Endometrial microvascular endothelial cells (primary cell): ENCODE measurements at regions not wholly inside any gene's neighbourhood (a gene's known extent, or its start where the extent isn't known, plus 50 kb on each side); places are given as distances from the start of the nearest gene placed in this dataset.

Experiments
- in situ Hi-C: cut with HindIII; loops from 2 replicates; pipeline ENCODE4 v1.10.0; 2017; ENCODE audit warnings: low sequenced_read_pairs, low pct_unique_long_range_greater_than_20kb; ENCODE audit errors: inconsistent ontology term

DNA sequence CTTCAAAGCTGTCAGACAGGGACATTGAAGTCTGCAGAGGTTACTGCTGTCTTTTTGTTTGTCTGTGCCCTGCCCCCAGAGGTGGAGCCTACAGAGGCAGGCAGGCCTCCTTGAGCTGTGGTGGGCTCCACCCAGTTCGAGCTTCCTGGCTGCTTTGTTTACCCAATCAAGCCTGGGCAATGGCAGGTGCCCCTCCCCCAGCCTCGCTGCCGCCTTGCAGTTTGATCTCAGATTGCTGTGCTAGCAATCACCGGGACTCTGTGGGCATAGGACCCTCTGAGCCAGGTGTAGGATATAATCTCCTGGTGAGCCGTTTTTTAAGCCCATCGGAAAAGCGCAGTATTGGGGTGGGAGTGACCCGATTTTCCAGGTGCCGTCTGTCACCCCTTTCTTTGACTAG is 586.8 kb downstream of the ARL4A start:
- in situ Hi-C loops: loop anchor here (25.0 kb wide), 1 partner anchor 587 kb away; the partner anchor contains the start of gene ARL4A

DNA sequence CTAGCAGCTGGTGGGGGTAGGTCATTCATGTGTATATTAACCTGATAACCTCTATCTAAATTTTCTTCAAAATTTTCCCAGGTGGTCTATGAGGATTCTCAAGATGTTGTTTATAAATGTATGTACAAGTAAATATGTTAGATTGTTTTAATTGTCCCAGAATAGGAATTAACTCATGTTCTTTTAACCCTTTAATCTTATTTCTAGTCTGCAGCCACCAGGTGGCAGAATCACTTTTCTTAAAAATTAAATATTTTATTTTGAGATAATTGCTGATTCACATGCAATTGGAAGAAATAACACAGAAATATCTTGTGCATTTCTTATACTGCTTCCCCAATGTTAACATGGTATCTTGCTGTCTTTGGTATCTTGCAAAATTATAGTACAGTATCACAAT is 589.5 kb downstream of the ARL4A start:
- in situ Hi-C loops: no loop called here

GRCh38 chr7:13278020-13278419 is 590.6 kb downstream of the ARL4A start:
- in situ Hi-C loops: no loop called here

DNA sequence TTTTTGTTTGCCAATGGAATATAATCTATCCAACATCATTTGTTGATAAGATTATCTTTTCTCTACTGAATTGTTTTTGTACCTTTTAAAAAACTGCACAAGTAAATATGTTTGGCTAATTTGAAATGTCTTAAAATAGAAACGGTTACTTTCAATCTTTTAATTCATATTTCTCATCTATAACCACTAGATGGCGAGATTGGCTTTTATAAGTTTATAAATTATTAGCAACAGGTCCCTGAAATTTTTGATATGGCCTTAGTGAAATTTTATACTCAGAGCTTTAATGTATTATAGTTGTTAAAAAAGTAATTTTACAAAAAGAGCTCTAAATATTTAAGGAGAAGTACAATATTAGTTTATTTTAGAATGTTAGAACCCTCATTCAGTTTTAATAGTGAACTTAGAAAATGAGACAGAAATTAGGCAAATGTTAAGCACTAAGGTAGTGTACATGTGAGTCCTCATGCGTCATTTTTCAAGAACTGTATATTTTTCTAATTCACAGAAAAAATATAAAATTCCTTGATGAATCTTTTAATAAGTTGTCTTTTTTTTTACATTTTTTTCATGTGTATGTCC is 592.5 kb downstream of the ARL4A start:
- in situ Hi-C loops: no loop called here

GRCh38 chr7:13282377-13282980 is 595.0 kb downstream of the ARL4A start:
- in situ Hi-C loops: no loop called here

- in situ Hi-C loops: no loop called here
Observed at GRCh38 chr7:13286916-13287315, 599.5 kb downstream of the ARL4A start.

DNA sequence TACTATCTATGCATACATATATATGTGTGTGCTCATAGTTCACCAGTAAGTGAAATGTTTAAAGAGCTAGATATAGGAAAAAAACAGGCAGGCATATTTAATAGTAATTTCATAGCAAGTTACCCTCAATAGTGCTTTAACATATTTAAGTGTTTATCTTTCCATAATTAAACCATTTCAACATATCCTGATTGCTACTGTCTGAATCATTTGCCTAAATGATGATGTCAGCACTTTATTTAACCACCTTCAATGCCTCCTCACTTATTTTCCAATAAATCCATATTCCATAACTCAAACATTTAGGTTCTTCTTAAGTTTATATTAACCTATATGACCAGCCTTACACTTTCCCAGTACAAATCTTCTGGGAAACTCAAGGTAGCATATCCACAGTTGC is 601.1 kb downstream of the ARL4A start:
- in situ Hi-C loops: no loop called here

DNA sequence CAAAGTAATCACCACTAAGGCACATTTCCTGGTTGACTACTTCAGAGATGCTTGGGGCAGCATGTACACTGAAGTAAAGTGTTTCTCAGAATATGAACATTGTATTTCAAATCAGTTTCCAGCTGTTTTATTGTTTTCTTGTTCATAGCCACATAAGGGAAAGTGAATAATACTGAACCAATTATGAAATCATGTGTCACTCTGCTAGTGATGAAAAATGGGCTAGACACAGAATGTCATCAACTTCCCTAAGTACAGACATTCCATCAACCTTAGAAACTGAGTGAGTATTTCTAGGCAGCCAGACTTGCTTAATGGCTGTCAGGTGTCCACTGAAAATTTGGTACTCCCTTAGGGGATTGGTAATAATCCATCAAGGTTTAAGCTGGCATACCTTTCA is 603.5 kb downstream of the ARL4A start:
- in situ Hi-C loops: no loop called here

DNA sequence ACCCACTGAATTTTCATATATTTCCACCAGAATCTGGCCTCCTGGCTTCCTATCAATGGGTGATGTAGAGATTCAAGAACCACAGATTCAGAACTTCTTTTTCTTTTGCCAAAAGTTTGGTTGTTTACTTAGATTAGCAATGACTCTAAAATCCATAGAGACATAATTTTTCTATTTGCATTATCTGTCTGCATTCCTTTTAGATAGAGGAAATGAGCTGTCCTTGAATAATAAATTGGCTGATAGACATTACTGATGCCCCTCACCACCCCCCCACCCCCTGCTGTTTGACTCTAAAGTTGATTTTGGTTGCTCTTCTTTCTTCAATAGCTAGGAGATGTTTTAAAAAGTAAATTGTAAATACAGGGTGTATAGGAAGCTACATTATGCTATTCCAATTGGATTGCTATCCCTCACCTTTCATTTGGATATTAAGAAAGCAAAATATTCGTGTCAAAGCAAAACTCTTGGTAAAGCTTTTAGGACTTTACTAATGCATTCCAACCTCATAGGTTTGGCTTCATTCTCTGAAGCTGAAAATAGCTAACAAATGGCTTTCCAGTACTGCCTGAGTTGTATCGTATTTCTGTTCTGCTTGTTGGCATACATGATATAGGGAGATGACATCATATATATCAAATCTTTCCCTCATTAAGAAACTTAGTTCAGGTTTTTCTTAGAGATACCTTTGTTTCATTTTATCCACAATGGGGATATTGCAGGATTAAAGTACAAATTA is 606.0 kb downstream of the ARL4A start:
- in situ Hi-C loops: no loop called here

GRCh38 chr7:13307040-13307439 is 619.6 kb downstream of the ARL4A start:
- in situ Hi-C loops: no loop called here

DNA sequence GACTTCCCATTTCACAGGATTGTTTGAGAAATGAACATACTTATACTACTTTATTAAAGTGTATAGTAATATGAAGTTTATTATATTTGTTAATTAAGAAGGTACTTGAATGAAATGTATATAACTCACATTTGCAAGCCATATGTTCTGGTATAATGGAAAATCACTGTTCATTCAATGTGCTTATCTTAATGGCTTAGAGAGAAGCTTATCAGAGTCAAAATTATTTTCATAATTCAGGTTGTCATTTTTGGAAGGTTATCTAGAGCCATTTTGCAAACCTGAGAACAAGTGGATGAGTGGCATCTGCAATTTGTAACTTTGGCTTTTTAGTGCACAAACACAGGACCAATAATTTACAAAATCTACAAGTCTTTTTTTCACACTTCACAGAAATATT is 621.0 kb downstream of the ARL4A start:
- in situ Hi-C loops: no loop called here

DNA sequence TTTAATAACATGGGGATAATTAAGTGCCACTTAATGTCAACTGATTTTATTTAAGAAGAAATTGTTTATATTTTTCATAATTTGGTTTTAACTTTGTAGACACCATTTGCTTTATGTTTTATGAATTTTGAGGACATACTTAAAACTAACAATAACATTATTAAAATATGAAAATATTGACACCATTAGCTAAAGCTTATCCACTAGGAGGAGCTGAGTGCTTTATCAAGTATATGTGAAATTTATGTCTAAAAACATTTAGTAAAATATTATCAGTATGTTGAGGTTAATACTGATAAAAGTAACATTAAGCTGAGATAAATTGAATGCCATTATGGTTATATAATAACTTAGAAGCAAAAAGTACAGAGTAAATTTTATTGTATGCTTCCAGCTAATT is 622.1 kb downstream of the ARL4A start:
- in situ Hi-C loops: no loop called here

GRCh38 chr7:13312307-13312706 is 624.9 kb downstream of the ARL4A start:
- in situ Hi-C loops: no loop called here

- in situ Hi-C loops: no loop called here
Observed at GRCh38 chr7:13320333-13320732, 632.9 kb downstream of the ARL4A start.

- in situ Hi-C loops: no loop called here
Observed at GRCh38 chr7:13321316-13321715, 633.9 kb downstream of the ARL4A start.

DNA sequence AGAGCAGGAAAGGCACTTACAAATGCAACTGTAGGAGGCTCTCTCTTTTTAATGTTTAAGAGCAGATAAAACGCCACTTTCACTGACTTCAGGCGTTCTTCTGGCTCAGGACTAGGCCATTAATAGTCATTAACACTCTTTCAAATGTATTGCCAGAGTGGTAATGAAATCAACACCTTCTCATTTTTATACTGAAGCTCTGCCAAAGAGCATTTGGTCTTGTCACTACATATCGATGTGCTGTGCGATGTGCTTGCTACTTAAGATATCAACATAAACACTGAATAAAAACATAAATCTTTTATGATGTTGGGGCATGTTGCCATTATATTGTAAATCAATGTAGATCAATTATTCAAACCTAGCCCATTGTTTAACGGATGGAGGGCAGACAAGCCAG is 634.7 kb downstream of the ARL4A start:
- in situ Hi-C loops: no loop called here

DNA sequence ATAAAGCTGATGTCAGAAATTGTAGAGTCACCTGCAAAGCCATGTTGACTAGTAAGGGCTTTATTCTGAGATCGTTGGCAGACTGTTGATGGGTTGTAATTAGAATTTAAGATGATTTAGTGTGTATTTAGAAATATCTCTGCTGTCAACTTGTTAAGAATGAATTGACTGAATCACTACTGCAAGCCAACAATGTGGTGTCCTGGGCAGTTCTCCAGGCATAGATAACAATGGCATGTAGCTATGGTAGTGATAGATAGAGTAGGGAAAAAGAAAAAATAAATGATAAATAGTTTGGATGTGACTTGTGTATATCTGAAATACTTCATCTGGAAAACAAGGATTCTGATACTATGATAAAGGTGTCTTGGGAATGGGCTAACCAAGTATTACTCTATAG is 640.2 kb downstream of the ARL4A start:
- in situ Hi-C loops: no loop called here

GRCh38 chr7:13333371-13333770 is 645.9 kb downstream of the ARL4A start:
- in situ Hi-C loops: no loop called here

DNA sequence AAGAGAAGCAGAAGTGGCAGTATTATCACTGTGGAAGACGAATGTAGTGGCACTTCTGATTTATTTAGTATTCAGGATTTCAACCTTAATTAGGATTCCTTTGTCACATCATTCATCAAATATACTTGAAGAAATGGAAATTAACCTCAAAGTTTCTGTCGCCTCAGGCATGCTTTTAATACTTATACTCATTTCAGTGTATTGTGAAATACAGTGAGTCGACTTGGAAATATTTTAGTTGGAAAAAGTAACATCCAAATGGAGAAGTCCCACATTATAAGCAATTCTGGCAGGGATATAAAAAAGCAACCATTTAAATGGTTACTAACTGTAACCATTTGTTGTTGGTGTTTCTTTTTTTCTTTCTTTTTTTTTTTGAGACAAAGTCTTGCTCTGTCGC is 648.8 kb downstream of the ARL4A start:
- in situ Hi-C loops: no loop called here

DNA sequence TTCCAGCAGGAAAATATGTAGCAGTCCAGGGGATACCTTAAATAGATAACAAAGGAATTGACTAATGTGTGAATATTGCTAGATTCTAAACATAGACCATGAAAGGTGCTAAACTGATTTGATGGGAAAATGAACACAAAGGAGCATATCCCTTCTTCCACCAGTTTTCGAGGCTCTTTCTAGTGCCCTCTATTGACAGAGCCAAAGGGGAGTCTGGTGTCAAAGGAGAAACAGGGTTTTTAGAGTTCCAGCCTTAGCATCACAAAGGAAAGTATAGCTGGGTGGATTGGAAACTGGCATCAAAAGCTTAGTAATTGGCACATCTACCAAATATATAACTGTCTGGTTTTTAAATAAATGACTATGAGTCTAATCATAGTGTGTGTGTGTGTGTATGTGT is 636.8 kb downstream of the ETV1 start:
- in situ Hi-C loops: no loop called here
